PC-9 (cell line): ENCODE measurements at regions not wholly inside any gene's neighbourhood (a gene's known extent, or its start where the extent isn't known, plus 50 kb on each side); places are given as distances from the start of the nearest gene placed in this dataset.
"Not testable (repeated sequence)": the region's sequence is repeated elsewhere in the genome, so short reads cannot be mapped to it uniquely, and the experiment has no call there.

ENCODE experiments used
- BruUV-seq: library from RNA; stranded (reverse); fragments of 400-500 nt; replicated peaks from 2 replicates; lab custom pipeline; 2021; lab: Mats Ljungman, UMichigan
- CTCF ChIA-PET: fragments of 300-600 bp; sonication (Branson Sonifier 250); formaldehyde crosslinking; loops from one replicate; lab custom pipeline; 2022; ENCODE audit warnings: antibody characterized with exemption; lab: Charles Lee
- POLR2A ChIA-PET: fragments of 300-600 bp; sonication (Branson Sonifier 250); formaldehyde crosslinking; loops from one replicate; lab custom pipeline; 2022; ENCODE audit warnings: antibody characterized with exemption; ENCODE audit not compliant: unreplicated experiment; lab: Charles Lee
- DNase-seq, 2 experiments: peaks; one replicate each; pipeline versions ENCODE4 v3.0.0 to v3.0.0-alpha.2; 2015 to 2022; ENCODE audit warnings: mixed read lengths in 1 of 2
- H2AFZ ChIP-seq: fragments of 200-600 bp; sonication (generic); 2 replicates; pipeline ENCODE4 v1.8.1; 2017; ENCODE audit warnings: antibody characterized with exemption
- H3F3A ChIP-seq: fragments of 200-600 bp; sonication (generic); 2 replicates; pipeline ENCODE4 v1.8.1; 2017; ENCODE audit warnings: antibody characterized with exemption, mild to moderate bottlenecking, low read depth; ENCODE audit not compliant: insufficient read depth
- H3K27ac ChIP-seq: fragments of 200-600 bp; sonication (generic); 2 replicates; pipeline ENCODE4 v1.6.1; 2016; ENCODE audit warnings: mixed run types
- H3K27me3 ChIP-seq: fragments of 200-600 bp; sonication (generic); 2 replicates; pipeline ENCODE4 v1.6.1; 2016; ENCODE audit warnings: low read depth, mixed run types; ENCODE audit not compliant: insufficient read depth
- H3K36me3 ChIP-seq: fragments of 200-600 bp; sonication (generic); 2 replicates; pipeline ENCODE4 v1.6.1; 2016; ENCODE audit warnings: low read depth, mixed run types
- H3K4me1 ChIP-seq: fragments of 200-600 bp; sonication (generic); replicated peaks from 2 replicates; pipeline ENCODE4 v1.6.1; 2016; ENCODE audit warnings: mixed run types; ENCODE audit not compliant: insufficient read depth
- H3K4me2 ChIP-seq: fragments of 200-600 bp; sonication (generic); 2 replicates; pipeline ENCODE4 v1.6.1; 2017; ENCODE audit warnings: mixed run types
- H3K4me3 ChIP-seq: fragments of 200-600 bp; sonication (generic); 2 replicates; pipeline ENCODE4 v1.6.1; 2016; ENCODE audit warnings: mixed run types
- H3K79me2 ChIP-seq: fragments of 200-600 bp; sonication (generic); 2 replicates; pipeline ENCODE4 v1.6.1; 2017; ENCODE audit warnings: low read depth, mixed run types
- H3K9me2 ChIP-seq: fragments of 200-600 bp; sonication (generic); 2 replicates; pipeline ENCODE4 v1.8.1; 2017; ENCODE audit warnings: mild to moderate bottlenecking; ENCODE audit not compliant: insufficient read depth
- H3K9me3 ChIP-seq: fragments of 200-600 bp; sonication (generic); 2 replicates; pipeline ENCODE4 v1.8.1; 2016; ENCODE audit warnings: low read depth; ENCODE audit not compliant: insufficient read depth
- H4K20me1 ChIP-seq: fragments of 200-600 bp; sonication (generic); 2 replicates; pipeline ENCODE4 v1.8.1; 2017; ENCODE audit not compliant: insufficient read depth
- intact Hi-C: fragments of 100-400 bp; cut with micrococcal nuclease; formaldehyde crosslinking; loops from one replicate; pipeline ENCODE4 v1.10.0; 2022; ENCODE audit not compliant: unreplicated experiment

DNA sequence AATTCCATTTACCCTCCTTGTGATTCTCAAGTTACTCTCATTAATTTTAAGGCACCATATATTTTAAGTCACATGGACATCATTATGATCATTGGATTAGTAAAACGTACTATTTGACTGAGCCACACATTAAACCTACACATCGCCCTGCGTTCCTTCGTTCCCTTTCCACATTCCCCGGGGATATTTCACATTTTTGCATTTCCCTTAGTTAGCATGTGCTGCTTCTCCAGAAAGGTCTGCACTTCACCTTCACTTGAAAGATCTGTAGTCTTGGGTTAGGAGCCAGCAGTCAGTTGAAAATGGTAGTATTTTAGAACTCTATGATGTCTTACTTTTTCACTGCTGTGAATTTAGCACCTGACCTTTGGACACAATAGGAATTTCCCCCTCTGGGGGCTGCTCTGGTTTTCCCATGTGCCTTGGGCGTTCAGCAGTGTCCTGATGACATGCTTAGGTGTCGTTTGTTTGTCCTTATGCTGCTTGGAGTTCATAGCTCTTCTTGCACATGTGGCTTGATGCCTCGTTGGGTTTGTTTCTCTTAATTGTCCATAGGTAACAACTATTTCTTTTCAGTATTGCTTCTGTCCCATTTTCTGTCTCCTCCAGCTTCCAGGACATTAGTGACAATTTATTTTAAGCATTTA, 56.9 kb upstream of the NBPF20 start:
- H3K9me2 ChIP-seq, H3K27ac ChIP-seq, CTCF ChIA-PET, H3K79me2 ChIP-seq, H3F3A ChIP-seq, H4K20me1 ChIP-seq, intact Hi-C loops, H3K27me3 ChIP-seq, H3K4me3 ChIP-seq, H3K4me1 ChIP-seq, H2AFZ ChIP-seq, BruUV-seq, H3K36me3 ChIP-seq, H3K9me3 ChIP-seq, DNase-seq, H3K4me2 ChIP-seq, POLR2A ChIA-PET: not testable (repeated sequence)

DNA sequence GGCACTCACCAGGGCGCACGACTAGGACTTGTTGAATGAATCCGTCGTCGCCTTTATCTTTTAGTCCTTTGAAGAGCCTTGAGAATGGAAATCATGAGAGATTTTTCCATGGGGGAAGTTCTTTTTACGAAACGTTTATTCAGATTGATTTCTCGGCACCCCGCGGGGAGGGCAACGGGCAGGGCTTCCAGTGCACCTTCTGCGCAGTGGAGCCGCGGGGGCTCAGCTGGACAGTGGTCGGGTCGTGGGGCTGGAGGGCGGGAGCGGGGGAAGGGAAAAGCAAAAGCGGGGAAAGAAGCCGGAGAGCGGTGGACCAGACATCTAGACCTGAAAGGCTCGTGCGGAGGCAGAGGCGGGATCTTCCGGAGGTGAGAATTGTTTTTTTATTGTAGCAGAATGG, 50.6 kb upstream of the NBPF20 start:
- DNase-seq = peak in 1 of 2 experiments; percentile 9
- H3K27ac ChIP-seq = peak overlapping the region; percentile 46; the same call in 1 of the 2 replicates
- H3K4me3 ChIP-seq = peak overlapping the region; percentile 82
- H2AFZ ChIP-seq = peak overlapping the region; percentile 66
- H3K9me2 ChIP-seq, H3K9me3 ChIP-seq, BruUV-seq, H3K4me1 ChIP-seq, POLR2A ChIA-PET, H4K20me1 ChIP-seq, H3K27me3 ChIP-seq, intact Hi-C loops, CTCF ChIA-PET, H3K36me3 ChIP-seq, H3F3A ChIP-seq, H3K79me2 ChIP-seq: not testable (repeated sequence)
- peak overlapping the region; percentile 76 for H3K4me2 ChIP-seq

DNA sequence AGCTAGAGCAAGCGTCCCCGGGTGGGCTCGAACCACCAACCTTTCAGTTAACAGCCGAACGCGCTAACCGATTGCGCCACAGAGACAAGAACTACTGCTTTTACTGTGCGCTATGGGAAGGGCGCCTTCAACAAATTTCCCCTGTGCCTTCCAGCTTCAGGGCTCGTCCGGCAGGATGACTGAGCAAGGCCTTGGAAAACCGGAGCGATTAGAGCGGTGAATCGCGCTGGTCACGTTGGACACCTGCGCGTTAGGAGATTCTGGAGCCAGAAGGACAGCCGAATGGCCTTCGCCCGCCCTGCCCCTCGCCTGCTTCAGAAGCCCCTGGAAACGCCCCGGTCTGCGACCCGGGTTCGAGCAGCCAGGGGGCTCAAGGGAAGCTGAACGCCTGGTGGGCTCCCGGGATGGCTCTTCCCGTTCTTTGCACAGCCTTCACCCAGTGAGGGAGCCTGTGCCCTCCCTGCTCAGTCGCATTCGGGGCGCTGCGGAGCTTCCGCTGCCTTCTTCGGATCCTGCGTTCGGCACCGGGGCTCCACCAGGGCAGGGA, 50.0 kb upstream of the NBPF20 start:
- H4K20me1 ChIP-seq, H3K27me3 ChIP-seq, H3K9me3 ChIP-seq, BruUV-seq, H3K9me2 ChIP-seq, CTCF ChIA-PET, H3K36me3 ChIP-seq, H3K4me1 ChIP-seq, POLR2A ChIA-PET, H3F3A ChIP-seq, intact Hi-C loops, H3K79me2 ChIP-seq: not testable (repeated sequence)
- Histone ChIP-seq H3K4me3 (peak overlapping the region; percentile 82), H2AFZ (peak overlapping the region; percentile 66), H3K27ac (peak overlapping the region; percentile 46), H3K4me2 (peak overlapping the region; percentile 76)
- DNase-seq = peak; percentile 65 to 66
